ENCODE measurements at regions not wholly inside any gene's neighbourhood (a gene's known extent, or its start where the extent isn't known, plus 50 kb on each side); places are given as distances from the start of the nearest gene placed in this dataset.

DNA sequence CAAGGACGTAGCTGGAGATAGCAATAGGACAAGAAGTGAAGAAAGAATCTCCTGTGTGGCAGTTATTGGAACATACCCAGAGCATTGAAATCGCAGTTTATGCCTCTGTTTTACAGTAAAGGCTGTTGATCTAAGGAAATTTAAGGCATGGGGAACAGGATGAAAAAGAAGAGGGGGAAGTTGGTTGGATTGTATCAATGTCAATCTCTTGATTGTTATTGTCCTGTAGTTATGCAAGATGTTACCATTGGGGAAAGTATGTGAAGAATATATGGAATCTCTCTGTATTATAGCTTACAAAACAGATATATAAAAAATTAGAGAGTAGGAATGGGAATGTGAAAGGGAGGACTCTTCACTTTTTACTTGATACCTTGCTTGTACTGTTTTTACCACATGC lies 195.6 kb upstream of the NREP start:
- FAIRE-seq: no peak

DNA sequence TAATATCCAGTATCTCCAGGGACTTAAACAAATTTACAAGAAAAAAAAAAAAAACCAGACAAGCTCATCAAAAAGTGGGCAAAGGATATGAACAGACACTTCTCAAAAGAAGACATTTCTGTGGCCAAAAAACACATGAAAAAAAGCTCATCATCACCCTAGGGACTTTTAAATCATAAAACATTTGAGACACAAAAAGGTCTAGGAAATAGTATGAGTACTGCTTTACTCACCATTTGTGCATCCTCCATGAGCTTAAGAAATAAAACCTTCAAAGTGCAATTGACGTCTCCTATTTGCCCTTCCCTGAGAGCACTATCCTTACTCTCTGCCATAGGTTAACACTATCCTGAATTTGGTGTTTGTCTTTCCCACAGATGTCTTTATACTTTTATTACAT lies 193.7 kb upstream of the NREP start:
- FAIRE-seq (no peak), DNase-seq (ENCODE audit: insufficient read length, low spot score) (no peak)

More for the DNA sequence above, 195.6 kb upstream of the NREP start:
- no peak for DNase-seq (ENCODE audit: insufficient read length, low spot score)

DNA sequence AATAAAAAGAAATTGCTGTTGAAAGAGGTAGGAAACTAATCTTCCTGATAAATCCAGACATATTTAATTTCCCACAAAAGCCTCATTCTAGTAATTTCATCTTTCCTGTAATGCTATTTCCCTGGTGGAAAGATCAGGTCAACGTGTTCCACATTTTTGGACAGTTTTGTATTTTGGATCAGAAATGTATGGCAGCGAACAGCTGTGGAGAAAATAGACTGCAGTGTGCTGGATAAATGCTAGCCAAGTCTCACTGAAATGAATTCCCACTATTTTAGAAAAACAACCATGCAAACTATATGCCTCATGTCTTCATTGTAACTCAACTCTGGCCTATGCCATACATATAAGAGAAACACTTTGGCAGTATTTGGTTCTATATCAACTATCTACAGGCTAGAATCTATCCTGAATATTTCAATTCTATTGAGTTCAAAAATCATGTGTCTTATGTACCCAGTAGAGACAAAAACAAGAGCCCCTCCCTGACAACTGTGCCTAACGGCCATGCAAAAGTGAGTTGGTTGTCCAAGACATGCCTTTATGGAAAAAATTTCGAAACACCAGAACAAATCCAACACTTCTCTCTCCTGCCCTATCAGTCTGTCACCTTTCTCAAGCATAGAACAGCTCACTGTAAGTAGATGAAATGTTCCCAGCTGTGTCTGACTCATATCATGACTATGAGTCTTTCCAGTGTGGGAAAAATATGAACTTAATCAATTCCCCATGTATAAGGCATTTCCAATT lies 191.3 kb upstream of the NREP start:
- no peak for DNase-seq (ENCODE audit: insufficient read length, low spot score)

DNA sequence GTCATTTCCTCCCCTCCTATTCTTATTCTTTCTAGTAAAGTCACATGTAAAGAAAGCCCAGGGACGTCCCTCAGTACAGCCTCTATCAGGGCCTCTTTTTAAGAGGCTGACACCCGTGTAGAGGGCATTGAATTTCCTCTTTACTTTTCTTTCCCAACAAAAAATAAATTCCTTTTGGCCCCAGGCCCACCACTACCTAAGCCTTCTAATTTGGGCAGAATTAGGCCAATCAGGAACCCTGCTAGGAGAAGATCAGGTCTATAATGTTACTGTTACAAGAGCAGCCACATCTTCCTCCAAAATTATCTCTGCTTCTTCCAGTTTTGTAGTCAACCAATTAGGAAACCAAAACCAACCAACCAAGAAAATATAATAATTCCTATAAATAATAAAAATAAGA lies 189.6 kb upstream of the NREP start:
- FAIRE-seq (no peak), DNase-seq (ENCODE audit: insufficient read length, low spot score) (no peak)

More for the DNA sequence above, 191.3 kb upstream of the NREP start:
- FAIRE-seq: peak; percentile 36

DNA sequence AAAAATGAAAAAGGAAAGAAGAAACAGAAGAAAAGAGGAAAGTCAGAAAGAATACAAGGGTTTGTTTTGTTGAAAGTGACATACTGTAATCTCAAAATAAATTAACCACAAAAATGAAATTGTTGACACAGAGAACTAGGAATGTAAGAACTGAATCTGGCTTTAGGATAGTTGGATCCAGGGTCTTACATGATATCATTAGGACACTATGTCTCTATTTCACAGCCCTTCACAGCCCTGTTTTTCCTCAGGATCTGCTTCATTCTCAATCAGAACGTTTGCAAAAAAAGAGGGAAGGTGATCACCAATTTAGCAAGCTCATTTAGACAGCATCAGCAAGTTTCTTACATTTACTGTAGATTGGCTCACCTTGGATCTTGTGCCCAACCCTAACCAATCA lies 188.5 kb upstream of the NREP start:
- DNase-seq (ENCODE audit: insufficient read length, low spot score): no peak
- FAIRE-seq: no peak

DNA sequence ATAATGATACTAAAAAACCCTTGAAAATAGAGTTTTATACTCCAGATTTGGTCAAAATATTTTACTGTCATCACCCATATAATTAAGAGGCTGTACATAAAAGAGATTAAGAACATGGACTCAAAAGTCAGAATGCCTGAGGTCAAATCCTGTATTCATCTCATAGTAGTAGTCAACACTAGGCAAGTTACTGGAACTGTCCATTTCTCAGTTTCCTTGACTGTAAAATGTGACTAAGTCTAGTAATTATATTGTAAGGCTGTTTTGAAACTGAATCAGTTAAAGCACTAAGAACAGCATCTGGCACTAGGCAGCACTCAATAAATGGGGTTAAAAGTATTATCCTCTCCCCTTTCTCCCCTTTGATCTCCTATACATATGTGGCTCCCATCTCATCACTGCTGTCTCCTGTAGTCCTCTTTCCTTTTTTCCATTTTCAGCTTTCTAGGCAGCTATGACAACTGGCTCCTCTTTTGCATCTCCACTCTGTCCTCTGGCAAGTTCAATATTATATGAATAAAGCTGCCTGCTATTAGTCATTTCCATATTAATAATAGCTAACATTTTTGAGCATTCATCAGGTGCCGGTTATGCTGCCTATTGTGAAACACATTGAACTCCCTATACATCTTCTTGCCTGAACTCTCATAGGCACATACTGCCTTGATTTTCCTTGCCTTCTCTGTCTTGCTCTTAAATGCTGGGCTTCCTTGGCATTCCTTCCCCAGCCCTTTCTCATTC lies 185.8 kb upstream of the NREP start:
- FAIRE-seq: peak; percentile 36
- no peak for DNase-seq (ENCODE audit: insufficient read length, low spot score)

DNA sequence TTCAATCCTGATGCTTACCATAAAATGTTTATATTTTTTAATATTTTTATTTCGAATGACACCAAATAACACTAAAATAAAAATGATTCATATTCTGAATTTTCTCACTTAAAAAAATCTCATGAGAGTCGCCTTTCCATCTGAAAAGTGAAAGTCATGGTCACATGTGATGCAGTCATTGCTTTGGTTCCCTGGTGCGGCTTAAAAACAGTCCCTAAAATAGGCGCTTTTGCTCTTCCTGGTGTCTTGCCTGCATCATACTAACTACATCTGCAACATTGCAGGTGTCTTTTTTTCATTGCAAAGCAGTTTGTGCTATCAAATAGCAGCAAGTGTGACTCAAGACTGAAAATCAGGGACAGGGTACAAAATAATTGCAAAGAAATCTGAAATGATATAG lies 185.2 kb upstream of the NREP start:
- FAIRE-seq: no peak
- no peak for DNase-seq (ENCODE audit: insufficient read length, low spot score)

DNA sequence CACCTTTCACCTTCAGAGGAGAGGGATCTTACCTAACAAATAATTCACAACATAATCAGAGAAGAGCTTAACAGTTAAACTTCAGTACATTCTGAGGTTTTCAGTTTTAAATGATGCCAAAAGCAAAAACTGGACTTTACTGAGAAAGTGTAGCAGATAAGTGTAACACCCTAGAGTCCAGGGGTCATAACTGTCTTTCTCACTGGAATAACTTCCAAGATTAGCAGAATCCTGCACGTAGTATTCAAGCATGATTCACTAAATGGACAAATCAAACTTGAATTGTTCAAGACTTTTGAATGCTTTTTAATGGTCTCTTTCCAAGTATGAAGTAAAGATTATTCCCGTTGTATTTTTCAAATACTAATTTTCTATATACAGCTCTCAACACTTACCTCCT lies 180.1 kb upstream of the NREP start:
- FAIRE-seq (no peak), DNase-seq (ENCODE audit: insufficient read length, low spot score) (no peak)

DNA sequence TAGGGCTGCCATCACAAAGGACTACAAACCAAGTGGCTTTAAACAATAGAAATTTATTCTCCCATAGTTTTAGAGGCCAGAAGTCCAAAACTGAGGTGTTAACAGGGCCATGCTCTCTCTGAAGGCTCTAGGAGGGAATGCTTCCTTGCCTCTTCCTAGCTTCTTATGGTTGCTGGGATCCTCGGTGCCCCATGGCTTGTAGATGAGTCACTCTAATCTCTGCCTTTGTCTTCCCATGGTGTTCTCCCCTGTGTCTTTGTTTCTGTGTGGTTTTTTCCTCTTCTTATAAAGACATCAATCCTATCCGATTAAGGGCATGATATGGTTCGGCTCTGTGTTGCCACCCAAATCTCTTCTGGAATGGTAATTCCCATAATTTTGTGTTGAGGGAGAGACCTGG lies 178.8 kb upstream of the NREP start:
- no peak for DNase-seq (ENCODE audit: insufficient read length, low spot score)
- no peak for FAIRE-seq

DNA sequence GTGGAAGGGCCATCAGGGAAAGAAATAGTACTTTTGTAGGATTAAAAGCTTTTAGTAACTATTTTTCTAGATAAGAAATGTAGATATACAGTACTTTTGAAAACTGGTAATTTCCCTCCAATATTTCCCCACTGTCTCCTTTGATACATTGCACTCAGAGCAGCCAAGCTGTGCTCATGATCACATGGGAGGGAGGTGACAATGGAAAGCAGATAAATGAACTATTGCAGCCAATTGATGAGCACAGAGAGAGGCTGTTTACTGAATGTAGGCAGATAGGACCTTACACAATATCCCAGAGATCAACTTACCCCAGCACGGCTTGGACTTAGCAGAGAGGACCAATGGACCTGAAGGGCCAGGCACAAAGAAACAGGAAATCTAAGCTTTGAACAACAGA lies 178.0 kb upstream of the NREP start:
- no peak for FAIRE-seq

DNA sequence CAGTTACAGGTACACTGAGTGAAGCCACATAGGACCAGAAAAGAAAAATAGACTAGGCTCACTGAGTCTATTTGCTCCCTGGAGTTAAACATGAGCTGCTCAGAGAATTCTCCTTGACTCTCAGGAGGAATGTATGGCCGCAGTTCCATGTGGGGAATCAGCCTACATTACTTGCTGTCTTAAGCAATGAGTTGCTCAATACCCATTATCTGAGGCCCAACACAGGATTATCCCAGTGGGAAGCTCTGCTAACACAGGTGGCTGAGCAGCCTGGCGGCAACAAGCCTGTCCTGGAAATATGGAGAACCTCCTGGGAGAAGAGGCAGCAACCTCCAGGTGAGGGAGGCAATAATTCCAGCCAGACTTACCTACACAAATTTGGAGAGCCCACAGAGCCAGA lies 177.5 kb upstream of the NREP start:
- FAIRE-seq: no peak

More for the DNA sequence above, 178.0 kb upstream of the NREP start:
- DNase-seq (ENCODE audit: insufficient read length, low spot score): no peak

DNA sequence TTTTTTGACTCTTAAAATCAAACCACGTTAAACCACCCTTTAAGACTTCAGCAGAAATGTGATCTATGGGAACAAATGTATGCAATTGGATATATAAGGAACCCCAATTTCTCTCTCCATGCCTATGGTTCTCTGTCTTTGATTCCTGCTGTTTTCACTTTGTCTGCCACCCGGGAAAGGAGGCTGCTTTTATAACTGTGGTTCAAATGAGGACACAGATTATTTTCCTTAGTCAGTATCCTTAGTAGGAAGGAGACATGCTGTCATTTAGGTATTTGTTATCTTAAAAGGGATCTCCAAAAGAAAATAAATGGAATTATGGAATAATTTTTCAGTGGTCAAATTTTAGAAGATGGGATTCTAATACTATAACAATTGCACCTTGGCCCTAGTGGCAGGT lies 176.1 kb upstream of the NREP start:
- FAIRE-seq (no peak), DNase-seq (ENCODE audit: insufficient read length, low spot score) (no peak)

More for the DNA sequence above, 177.5 kb upstream of the NREP start:
- no peak for DNase-seq (ENCODE audit: insufficient read length, low spot score)

DNA sequence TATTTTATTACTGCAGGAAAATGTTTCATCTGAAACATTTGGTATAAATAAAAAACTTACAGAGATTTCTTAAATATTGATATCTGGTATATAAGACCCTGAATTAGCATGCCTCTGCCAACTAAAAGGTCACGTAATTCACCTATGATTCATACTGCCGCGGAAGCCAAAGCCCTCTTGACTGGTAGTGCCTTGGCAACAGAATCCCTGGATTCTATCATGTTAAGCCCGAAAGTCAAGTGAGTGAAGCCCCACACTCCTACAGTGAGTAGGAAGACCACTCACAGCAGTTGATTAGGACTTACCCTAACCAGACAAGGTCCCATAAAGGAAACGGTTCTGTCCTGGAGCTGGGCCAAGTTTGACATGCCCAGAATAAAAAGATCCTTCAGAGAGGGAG lies 175.6 kb upstream of the NREP start:
- FAIRE-seq: no peak

DNA sequence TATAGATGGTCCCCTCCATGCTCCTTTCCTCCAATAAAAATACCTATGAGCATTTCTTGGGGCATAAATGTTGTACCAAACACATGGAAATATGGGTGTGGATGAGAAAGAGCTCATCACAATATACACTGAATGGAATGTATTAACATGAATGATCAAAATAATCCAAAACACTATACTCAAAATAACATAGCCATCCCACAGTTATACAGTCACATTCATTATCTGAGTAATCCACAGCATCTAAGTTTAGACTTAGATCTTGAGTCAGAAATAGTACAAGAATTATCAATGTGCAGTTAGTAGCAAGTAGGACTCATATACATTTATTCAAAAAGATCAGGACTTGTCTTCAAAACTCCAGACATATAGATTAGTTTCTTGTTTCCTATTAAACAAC lies 175.2 kb upstream of the NREP start:
- no peak for FAIRE-seq
- no peak for DNase-seq (ENCODE audit: insufficient read length, low spot score)

More for the DNA sequence above, 175.6 kb upstream of the NREP start:
- no peak for DNase-seq (ENCODE audit: insufficient read length, low spot score)

DNA sequence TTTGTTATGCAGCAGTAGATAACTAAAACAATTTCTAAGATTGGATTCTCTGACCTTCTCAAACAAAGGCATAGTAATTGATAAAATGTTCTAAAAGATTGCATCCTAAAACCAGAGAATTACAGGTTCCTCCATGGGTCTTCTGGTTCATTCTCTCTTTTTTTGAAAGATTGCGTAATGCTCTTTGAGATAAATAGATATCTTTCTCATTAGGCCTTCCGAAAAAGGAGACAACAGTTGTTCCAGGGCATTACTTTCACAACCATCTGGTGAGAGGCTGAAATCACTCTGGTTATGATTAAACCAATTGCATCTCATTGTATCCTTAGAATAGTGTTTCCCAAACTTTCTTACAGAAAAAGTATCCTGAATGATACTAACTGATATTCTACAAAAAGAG lies 174.7 kb upstream of the NREP start:
- DNase-seq (ENCODE audit: insufficient read length, low spot score): no peak
- no peak for FAIRE-seq

DNA sequence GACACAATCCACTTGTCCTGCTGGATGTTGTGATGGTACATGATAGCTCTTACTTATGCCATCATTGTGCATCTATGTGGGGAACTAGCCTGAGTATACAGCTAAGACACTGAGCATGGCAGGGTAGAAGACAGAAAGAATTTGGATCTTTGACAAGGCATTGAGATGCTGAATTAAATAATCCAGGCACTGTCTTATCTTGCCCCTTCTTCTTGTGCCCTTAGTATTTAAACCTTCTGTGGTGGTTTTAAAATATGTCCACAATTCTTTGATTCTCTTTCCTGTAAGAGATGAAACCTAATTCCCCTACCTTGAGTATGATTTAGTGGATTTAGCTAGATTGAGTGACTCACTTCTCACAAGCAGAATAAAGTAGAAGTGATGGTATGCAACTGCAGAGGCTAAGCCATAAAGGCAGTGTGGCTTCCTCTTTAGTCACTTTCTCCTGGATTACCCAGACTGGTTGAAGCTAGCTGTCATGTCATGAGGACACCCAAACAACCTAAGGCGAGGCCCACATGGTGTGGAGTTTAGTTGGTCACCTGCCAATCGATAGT lies 174.0 kb upstream of the NREP start:
- DNase-seq (ENCODE audit: insufficient read length, low spot score) (no peak), FAIRE-seq (peak; percentile 92)

DNA sequence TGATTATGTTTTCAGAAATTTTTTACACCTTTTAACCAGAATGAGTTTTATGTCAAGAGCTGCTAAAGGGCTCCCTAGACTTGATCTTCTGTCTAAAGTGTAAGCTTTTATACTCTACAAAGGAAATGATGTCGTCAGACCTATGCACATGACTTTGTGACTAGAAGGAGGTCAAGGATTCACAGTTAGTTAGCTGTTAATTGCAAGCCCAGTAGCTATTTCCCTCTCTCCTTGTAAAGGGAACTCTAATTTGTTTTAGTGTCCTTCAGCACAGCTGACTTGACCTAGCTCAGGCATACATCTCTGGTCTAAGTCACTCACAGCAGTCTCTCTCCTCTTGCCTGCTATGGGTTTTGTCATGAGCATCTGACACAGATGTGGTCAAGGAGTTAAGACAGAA lies 173.5 kb upstream of the NREP start:
- DNase-seq (ENCODE audit: insufficient read length, low spot score) (no peak), FAIRE-seq (peak; percentile 33)

DNA sequence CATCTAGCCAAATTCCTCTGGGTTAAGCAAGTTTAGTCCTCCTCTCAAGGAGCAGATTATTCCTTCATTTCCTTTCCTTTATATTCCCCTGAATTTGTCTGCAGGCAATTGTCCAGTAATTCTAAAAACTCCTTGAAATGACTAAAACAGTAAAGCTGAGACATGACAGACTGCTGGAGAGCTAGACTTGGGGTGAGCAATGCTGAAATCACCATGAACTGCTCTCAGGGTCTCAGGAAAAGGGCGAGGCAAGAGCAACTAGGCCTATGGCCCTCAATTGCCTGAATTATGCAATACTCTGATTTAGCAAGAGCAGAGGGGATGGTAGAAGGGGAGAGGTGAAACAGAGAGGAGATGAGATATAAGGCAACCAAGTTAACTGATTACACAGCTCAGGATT lies 172.9 kb upstream of the NREP start:
- peak; percentile 14 for DNase-seq (ENCODE audit: insufficient read length, low spot score)
- FAIRE-seq: peak; percentile 52

DNA sequence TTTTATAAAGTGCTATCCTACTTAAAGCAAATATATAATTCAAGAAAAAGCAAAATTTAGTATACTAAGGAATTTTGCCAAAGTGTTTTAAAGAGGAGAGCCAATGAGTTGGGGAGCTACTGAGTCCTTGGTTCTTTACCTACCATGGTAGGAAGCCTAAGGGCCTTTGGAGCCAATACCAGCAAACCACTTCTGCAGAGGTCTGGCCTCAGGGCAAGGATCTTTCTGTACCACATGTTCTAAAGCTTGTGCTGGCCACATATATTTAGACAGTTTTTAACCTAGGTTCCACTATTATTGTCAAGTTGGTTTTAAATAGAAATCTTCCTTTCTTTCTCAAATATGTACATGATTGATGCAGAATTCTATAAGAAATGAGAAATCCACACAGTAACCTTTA lies 172.3 kb upstream of the NREP start:
- no peak for FAIRE-seq
- DNase-seq (ENCODE audit: insufficient read length, low spot score): no peak

DNA sequence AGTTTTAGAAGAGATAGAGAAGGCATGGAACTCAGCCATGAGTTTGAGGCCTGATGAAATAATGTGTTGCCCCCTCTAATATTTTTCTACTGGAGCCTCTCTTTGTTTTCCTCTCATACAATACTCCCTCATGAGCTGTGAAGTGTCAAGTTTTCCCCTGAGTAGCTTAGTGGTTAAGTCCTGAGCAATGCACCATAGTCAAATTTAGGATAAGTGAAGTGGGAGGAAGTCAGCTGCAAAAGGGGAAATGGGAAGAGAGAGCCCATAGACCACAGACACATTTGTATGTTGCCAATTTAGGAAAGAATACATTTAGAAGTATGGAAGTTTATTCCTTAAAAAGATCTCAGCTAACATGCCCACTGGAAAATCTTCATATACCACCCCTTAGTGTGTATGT lies 171.5 kb upstream of the NREP start:
- no peak for DNase-seq (ENCODE audit: insufficient read length, low spot score)

DNA sequence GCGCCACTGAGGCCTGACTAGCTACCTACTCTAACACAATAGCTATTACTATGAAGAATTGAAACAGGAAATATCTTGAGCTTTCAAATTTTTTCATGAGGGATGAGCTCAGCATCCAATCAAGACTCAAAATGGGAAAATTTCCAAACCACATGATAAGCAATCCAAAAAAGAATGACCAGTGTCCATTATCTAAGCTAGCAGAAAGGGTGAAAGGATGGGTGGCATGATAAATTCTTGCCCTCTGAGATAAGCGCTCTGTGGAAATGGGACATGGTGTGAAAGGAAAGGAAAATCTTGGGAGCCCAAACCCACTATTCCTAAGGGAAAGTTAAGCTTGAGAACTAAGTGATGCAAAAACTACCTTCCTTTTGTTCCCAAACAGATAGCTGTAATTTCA lies 170.2 kb upstream of the NREP start:
- FAIRE-seq: peak; percentile 20
- DNase-seq (ENCODE audit: insufficient read length, low spot score): no peak

More for the DNA sequence above, 171.5 kb upstream of the NREP start:
- FAIRE-seq: no peak

DNA sequence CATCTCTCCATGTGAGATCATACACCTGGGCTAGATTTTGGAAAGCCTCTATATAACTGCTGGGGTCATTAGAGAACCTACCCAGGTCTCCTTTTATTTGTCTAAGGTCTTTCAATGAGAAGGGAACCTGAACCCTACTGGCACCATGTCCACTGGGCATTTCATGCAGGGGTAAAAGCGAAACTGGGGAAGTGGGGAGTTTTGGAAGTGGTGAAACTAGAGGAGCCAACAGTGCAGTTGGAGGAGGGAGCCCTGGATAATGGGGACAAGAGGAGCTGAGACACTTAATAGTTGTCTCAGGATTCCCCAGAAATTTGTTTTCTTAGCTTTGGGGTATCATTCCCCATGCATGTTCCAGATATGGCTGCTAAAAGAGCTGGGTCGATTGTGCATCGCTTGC lies 169.0 kb upstream of the NREP start:
- FAIRE-seq (no peak), DNase-seq (ENCODE audit: insufficient read length, low spot score) (no peak)

All from HTR-8/SVneo (cell line).